GM20000 (cell line): ENCODE measurements at regions not wholly inside any gene's neighbourhood (a gene's known extent, or its start where the extent isn't known, plus 50 kb on each side); places are given as distances from the start of the nearest gene placed in this dataset.

ENCODE experiments used
- DNase-seq: peaks from one replicate; pipeline ENCODE4 v3.0.0; 2012; ENCODE audit warnings: low spot score
- CTCF ChIP-seq: IDR thresholded peaks from 2 replicates; pipeline ENCODE4 v1.5.1; 2012; ENCODE audit warnings: mild to moderate bottlenecking, control low read depth; ENCODE audit errors: extremely low read depth, missing control alignments

GRCh38 chr19:29439021-29439420 is 86.8 kb upstream of the VSTM2B start:
- DNase-seq: no peak

GRCh38 chr19:29439688-29440550 is 85.9 kb upstream of the VSTM2B start:
- DNase-seq: no peak
- TF ChIP-seq CTCF: no peak

More at GRCh38 chr19:29439021-29439420, 86.8 kb upstream of the VSTM2B start:
- no peak for TF ChIP-seq CTCF

GRCh38 chr19:29442094-29442493 is 83.7 kb upstream of the VSTM2B start:
- no peak for DNase-seq
- TF ChIP-seq CTCF: no peak

GRCh38 chr19:29442910-29443309 is 82.9 kb upstream of the VSTM2B start:
- TF ChIP-seq CTCF: no peak

GRCh38 chr19:29445246-29445645 is 80.5 kb upstream of the VSTM2B start:
- DNase-seq: no peak
- no peak for TF ChIP-seq CTCF

More at GRCh38 chr19:29442910-29443309, 82.9 kb upstream of the VSTM2B start:
- no peak for DNase-seq

GRCh38 chr19:29446361-29446760 is 79.4 kb upstream of the VSTM2B start:
- no peak for TF ChIP-seq CTCF

GRCh38 chr19:29448046-29448445 is 77.7 kb upstream of the VSTM2B start:
- DNase-seq: no peak
- no peak for TF ChIP-seq CTCF

More at GRCh38 chr19:29446361-29446760, 79.4 kb upstream of the VSTM2B start:
- no peak for DNase-seq
